ENCODE measurements at regions not wholly inside any gene's neighbourhood (a gene's known extent, or its start where the extent isn't known, plus 50 kb on each side); places are given as distances from the start of the nearest gene placed in this dataset.

- no peak for TF ChIP-seq CTCF (IDR thresholded peaks at IDR 0.05)
- no peak for TF ChIP-seq EZH2 (IDR thresholded peaks at IDR 0.05; ENCODE audit: borderline replicate concordance, insufficient read depth, low read depth, low read length, poor library complexity, severe bottlenecking)
Observed at GRCh38 chr6:105603788-105604586, 201.1 kb upstream of the PREP start.
